Anterior cingulate cortex (tissue), 58 donors: ENCODE measurements at regions not wholly inside any gene's neighbourhood (a gene's known extent, or its start where the extent isn't known, plus 50 kb on each side); places are given as distances from the start of the nearest gene placed in this dataset.

Source experiments
- DNase-seq, 58 donors: peaks; one replicate each; lab custom pipeline; 2025; lab: John Stamatoyannopoulos, UW

- DNase-seq: no peak
Measured at GRCh38 chr2:45337481-45337880, 273.6 kb downstream of the SRBD1 start.

- DNase-seq: no peak
Measured at GRCh38 chr2:45334205-45334604, 276.9 kb downstream of the SRBD1 start.

GRCh38 chr2:45332567-45332966, 278.5 kb downstream of the SRBD1 start:
- no peak for DNase-seq

GRCh38 chr2:45332094-45332493, 279.0 kb downstream of the SRBD1 start:
- no peak for DNase-seq

GRCh38 chr2:45331410-45331786, 279.7 kb downstream of the SRBD1 start:
- no peak for DNase-seq

GRCh38 chr2:45330637-45331409, 280.2 kb downstream of the SRBD1 start:
- DNase-seq: no peak

- DNase-seq: no peak
Measured at GRCh38 chr2:45330108-45330507, 281.0 kb downstream of the SRBD1 start.

- no peak for DNase-seq
Measured at GRCh38 chr2:45329045-45329677, 281.9 kb downstream of the SRBD1 start.

GRCh38 chr2:45328264-45328870, 282.7 kb downstream of the SRBD1 start:
- no peak for DNase-seq

- DNase-seq: no peak
Measured at GRCh38 chr2:45323344-45323743, 287.7 kb downstream of the SRBD1 start.

- no peak for DNase-seq
Measured at GRCh38 chr2:45320956-45321355, 290.1 kb downstream of the SRBD1 start.

- no peak for DNase-seq
Measured at GRCh38 chr2:45319683-45320455, 291.2 kb downstream of the SRBD1 start.

- DNase-seq: no peak
Measured at GRCh38 chr2:45318686-45319085, 292.4 kb downstream of the SRBD1 start.

GRCh38 chr2:45316576-45317338, 294.3 kb downstream of the SRBD1 start:
- DNase-seq: no peak

GRCh38 chr2:45315861-45316260, 295.2 kb downstream of the SRBD1 start:
- no peak for DNase-seq

GRCh38 chr2:45312275-45312674, 298.8 kb downstream of the SRBD1 start:
- no peak for DNase-seq

GRCh38 chr2:45311559-45311958, 299.5 kb downstream of the SRBD1 start:
- DNase-seq: no peak

- DNase-seq: no peak
Measured at GRCh38 chr2:45307147-45307546, 297.9 kb upstream of the SIX2 start.

GRCh38 chr2:45305599-45305998, 296.3 kb upstream of the SIX2 start:
- DNase-seq: no peak
